ENCODE measurements at regions not wholly inside any gene's neighbourhood (a gene's known extent, or its start where the extent isn't known, plus 50 kb on each side); places are given as distances from the start of the nearest gene placed in this dataset.

GRCh38 chr13:79803296-79803695 lies 322.3 kb downstream of the NDFIP2 start:
- no peak for DNase-seq

GRCh38 chr13:79802389-79803085 lies 321.6 kb downstream of the NDFIP2 start:
- no peak for DNase-seq

- no peak for DNase-seq
These were observed 318.3 kb downstream of the NDFIP2 start for GRCh38 chr13:79799059-79799867.

- DNase-seq, result no peak
These were observed 315.2 kb downstream of the NDFIP2 start for GRCh38 chr13:79796136-79796535.

GRCh38 chr13:79794931-79795330 lies 314.0 kb downstream of the NDFIP2 start:
- DNase-seq, result no peak

GRCh38 chr13:79792716-79793115 lies 311.8 kb downstream of the NDFIP2 start:
- no peak for DNase-seq

- DNase-seq, result no peak
These were observed 310.6 kb downstream of the NDFIP2 start for GRCh38 chr13:79791471-79792042.

- no peak for DNase-seq
These were observed 305.2 kb downstream of the NDFIP2 start for GRCh38 chr13:79786176-79786575.

GRCh38 chr13:79782541-79783205 lies 301.7 kb downstream of the NDFIP2 start:
- DNase-seq, result peak; percentile 43 to 59

- DNase-seq, result no peak
These were observed 301.0 kb downstream of the NDFIP2 start for GRCh38 chr13:79781829-79782540.

GRCh38 chr13:79780240-79780639 lies 299.3 kb downstream of the NDFIP2 start:
- DNase-seq, result no peak

GRCh38 chr13:79779761-79780160 lies 298.8 kb downstream of the NDFIP2 start:
- no peak for DNase-seq

GRCh38 chr13:79778741-79779460 lies 297.9 kb downstream of the NDFIP2 start:
- DNase-seq, result no peak

- DNase-seq, result no peak
These were observed 296.5 kb downstream of the NDFIP2 start for GRCh38 chr13:79777504-79777903.

GRCh38 chr13:79776531-79777295 lies 295.8 kb downstream of the NDFIP2 start:
- peak in 1 of 2 experiments; percentile 67 for DNase-seq

- peak in 1 of 2 experiments; percentile 14 for DNase-seq
These were observed 294.9 kb downstream of the NDFIP2 start for GRCh38 chr13:79775830-79776229.

- DNase-seq, result no peak
These were observed 291.9 kb downstream of the NDFIP2 start for GRCh38 chr13:79772811-79773210.

- no peak for DNase-seq
These were observed 290.5 kb downstream of the NDFIP2 start for GRCh38 chr13:79771493-79771892.

GRCh38 chr13:79770056-79770455 lies 289.1 kb downstream of the NDFIP2 start:
- no peak for DNase-seq

- DNase-seq, result no peak
These were observed 286.2 kb downstream of the NDFIP2 start for GRCh38 chr13:79767126-79767525.

GRCh38 chr13:79765331-79765730 lies 284.4 kb downstream of the NDFIP2 start:
- no peak for DNase-seq
